WTC11 (cell line): ENCODE measurements at regions not wholly inside any gene's neighbourhood (a gene's known extent, or its start where the extent isn't known, plus 50 kb on each side); places are given as distances from the start of the nearest gene placed in this dataset.

Source experiments
- ATAC-seq: fragments of 200-7000 bp; cut with Tn5 transposase; 2 replicates; pipeline ENCODE4 v1.10.0; 2021; ENCODE audit warnings: mild to moderate bottlenecking, moderate library complexity
- CTCF ChIA-PET: fragments of 300-600 bp; sonication (Branson Sonifier 250); formaldehyde crosslinking; loops from one replicate; lab custom pipeline; 2021; ENCODE audit warnings: antibody characterized with exemption; lab: Charles Lee
- POLR2A ChIA-PET: fragments of 350-600 bp; sonication (Branson Sonifier 250); formaldehyde crosslinking; loops from one replicate; lab custom pipeline; 2021; ENCODE audit warnings: antibody characterized with exemption; lab: Charles Lee
- DNase-seq: peaks from one replicate; pipeline ENCODE4 v3.0.0; 2021; ENCODE audit warnings: low spot score
- H3K27ac Mint-ChIP-seq: 2 replicates; pipeline ENCODE4 v1.8.0; 2021; ENCODE audit warnings: mixed read lengths
- H3K27me3 Mint-ChIP-seq: 2 replicates; pipeline ENCODE4 v1.8.0; 2021; ENCODE audit warnings: low read depth, mild to moderate bottlenecking, moderate library complexity, mixed read lengths
- H3K36me3 Mint-ChIP-seq: 2 replicates; pipeline ENCODE4 v1.8.0; 2021; ENCODE audit warnings: mixed read lengths
- H3K4me1 Mint-ChIP-seq: 2 replicates; pipeline ENCODE4 v1.8.0; 2022; ENCODE audit warnings: mixed read lengths
- H3K4me3 Mint-ChIP-seq: 2 replicates; pipeline ENCODE4 v1.8.0; 2021; ENCODE audit warnings: mild to moderate bottlenecking, moderate library complexity, mixed read lengths
- H3K9me3 Mint-ChIP-seq: 2 replicates; pipeline ENCODE4 v1.8.0; 2021; ENCODE audit warnings: mixed read lengths
- ATF6 ChIP-seq: sonication (generic); formaldehyde crosslinking; IDR thresholded peaks from 2 replicates; pipeline ENCODE4 v1.8.1; 2023; ENCODE audit warnings: mild to moderate bottlenecking, missing genetic modification reagents
- CREM ChIP-seq: sonication (generic); formaldehyde crosslinking; IDR thresholded peaks from 2 replicates; pipeline ENCODE4 v1.8.1; 2022; ENCODE audit warnings: mild to moderate bottlenecking, missing genetic modification reagents, moderate library complexity
- ESRRA ChIP-seq: sonication (generic); formaldehyde crosslinking; IDR thresholded peaks from 2 replicates; pipeline ENCODE4 v1.8.1; 2022; ENCODE audit warnings: mild to moderate bottlenecking, missing genetic modification reagents, borderline replicate concordance
- FOXK1 ChIP-seq: sonication (generic); formaldehyde crosslinking; IDR thresholded peaks from 2 replicates; pipeline ENCODE4 v1.8.0; 2022; ENCODE audit warnings: mild to moderate bottlenecking, moderate library complexity, missing genetic modification reagents
- IRF1 ChIP-seq: sonication (generic); formaldehyde crosslinking; IDR thresholded peaks from 2 replicates; pipeline ENCODE4 v1.8.0; 2023; ENCODE audit warnings: missing genetic modification reagents
- IRF2 ChIP-seq: sonication (generic); formaldehyde crosslinking; IDR thresholded peaks from 2 replicates; pipeline ENCODE4 v1.8.0; 2022; ENCODE audit warnings: low read depth, missing genetic modification reagents, borderline replicate concordance
- NFYB ChIP-seq: sonication (generic); formaldehyde crosslinking; conservative IDR thresholded peaks from 2 replicates; pipeline ENCODE4 v1.8.0; 2022; ENCODE audit warnings: low read depth, missing genetic modification reagents
- NR1H2 ChIP-seq: sonication (generic); formaldehyde crosslinking; IDR thresholded peaks from 2 replicates; pipeline ENCODE4 v1.9.0; 2021; ENCODE audit warnings: mild to moderate bottlenecking, moderate library complexity, missing genetic modification reagents
- SOX15 ChIP-seq: fragments of 250-450 bp; sonication (Bioruptor Pico); IDR thresholded peaks from 2 replicates; pipeline ENCODE4 v1.9.0; 2021; ENCODE audit warnings: mild to moderate bottlenecking
- TEAD4 ChIP-seq: sonication (generic); formaldehyde crosslinking; IDR thresholded peaks from 2 replicates; pipeline ENCODE4 v1.8.0; 2022; ENCODE audit warnings: mild to moderate bottlenecking, missing genetic modification reagents
- USF1 ChIP-seq: sonication (generic); formaldehyde crosslinking; IDR thresholded peaks from 2 replicates; pipeline ENCODE4 v1.8.0; 2022; ENCODE audit warnings: mild to moderate bottlenecking, missing genetic modification reagents
- ZNF121 ChIP-seq: sonication (generic); formaldehyde crosslinking; IDR thresholded peaks from 2 replicates; pipeline ENCODE4 v1.8.0; 2023; ENCODE audit warnings: missing genetic modification reagents
- ZNF396 ChIP-seq: fragments of 250-450 bp; sonication (Bioruptor Pico); IDR thresholded peaks from 2 replicates; pipeline ENCODE4 v1.8.0; 2021; ENCODE audit warnings: mild to moderate bottlenecking, moderate library complexity, borderline replicate concordance
- ZNF425 ChIP-seq: fragments of 250-450 bp; sonication (Bioruptor Pico); conservative IDR thresholded peaks from 2 replicates; pipeline ENCODE4 v1.9.0; 2021; ENCODE audit warnings: mild to moderate bottlenecking
- ZNF512 ChIP-seq: sonication (generic); formaldehyde crosslinking; IDR thresholded peaks from 2 replicates; pipeline ENCODE4 v1.8.1; 2022; ENCODE audit warnings: missing genetic modification reagents, borderline replicate concordance
- ZNF532 ChIP-seq: fragments of 250-450 bp; sonication (Bioruptor Pico); IDR thresholded peaks from 2 replicates; pipeline ENCODE4 v1.9.0; 2021; ENCODE audit warnings: mild to moderate bottlenecking, borderline replicate concordance

GRCh38 chr20:20808016-20808415 is 95.6 kb upstream of the RALGAPA2 start (continued):
- no peak for TF ChIP-seq ZNF532 (CRISPR knock-in tag)
- TF ChIP-seq, all 79 proteins: peak for 0

- no peak for TF ChIP-seq NR1H2 (CRISPR knock-in tag)
- TF ChIP-seq ESRRA (CRISPR knock-in tag), result no peak
- TF ChIP-seq CREM (CRISPR knock-in tag), result no peak
- no peak for TF ChIP-seq TEAD4 (CRISPR knock-in tag)
- TF ChIP-seq FOXK1 (CRISPR knock-in tag), result no peak
- no peak for TF ChIP-seq ZNF425 (CRISPR knock-in tag)
- no peak for TF ChIP-seq IRF2 (CRISPR knock-in tag)
- TF ChIP-seq ZNF512 (CRISPR knock-in tag), result no peak
- TF ChIP-seq USF1, result no peak
- no peak for TF ChIP-seq ZNF121 (CRISPR knock-in tag)
- TF ChIP-seq, all 79 proteins: peak for 0
- no peak overlapping the region for H3K27ac Mint-ChIP-seq
- H3K4me1 Mint-ChIP-seq, result peaks cover 19% of the 10 kb centered on the region
- no peak for DNase-seq
- CTCF ChIA-PET, result interaction anchor here (1.1 to 1.5 kb wide), 2 partner anchors 13 to 19 kb away, joined by 3 to 5 read pairs; no protein-coding TSS in a partner anchor
- no peak overlapping the region for H3K4me3 Mint-ChIP-seq
- ATAC-seq, result peak; percentile 30; the same call in 1 of the 2 replicates
- POLR2A ChIA-PET, result no interaction called here
- peaks cover 16% of the 10 kb centered on the region for H3K9me3 Mint-ChIP-seq
- peaks cover 2% of the 10 kb centered on the region; the same call in 1 of the 2 replicates for H3K36me3 Mint-ChIP-seq
- H3K27me3 Mint-ChIP-seq, result peaks cover 5% of the 10 kb centered on the region; the same call in 1 of the 2 replicates
These were observed 94.0 kb upstream of the RALGAPA2 start for GRCh38 chr20:20806121-20807095.

- Mint-ChIP-seq H3K9me3 (peaks cover 11% of the 10 kb centered on the region), H3K36me3 (peaks cover 2% of the 10 kb centered on the region; the same call in 1 of the 2 replicates), H3K27me3 (peaks cover 5% of the 10 kb centered on the region; the same call in 1 of the 2 replicates), H3K4me3 (no peak overlapping the region), H3K4me1 (peaks cover 19% of the 10 kb centered on the region), H3K27ac (no peak overlapping the region)
- ATAC-seq, result no peak
- CTCF ChIA-PET, result no interaction called here
- POLR2A ChIA-PET, result no interaction called here
- no peak for DNase-seq
- TF ChIP-seq ATF6 (CRISPR knock-in tag), result no peak
- TF ChIP-seq ZNF425 (CRISPR knock-in tag), result no peak
- TF ChIP-seq IRF1, result no peak
- no peak for TF ChIP-seq NFYB (CRISPR knock-in tag)
- TF ChIP-seq ZNF396 (CRISPR knock-in tag), result no peak
- TF ChIP-seq SOX15, result no peak
- no peak for TF ChIP-seq FOXK1 (CRISPR knock-in tag)
These were observed 90.6 kb upstream of the RALGAPA2 start for GRCh38 chr20:20803011-20803410.
